DOHH2 (cell line): ENCODE measurements at regions not wholly inside any gene's neighbourhood (a gene's known extent, or its start where the extent isn't known, plus 50 kb on each side); places are given as distances from the start of the nearest gene placed in this dataset.

ENCODE experiments used
- EZH2phosphoT487 ChIP-seq: fragments of 200-600 bp; sonication (generic); IDR thresholded peaks from 2 replicates; pipeline ENCODE4 v1.6.1; 2017; ENCODE audit warnings: borderline replicate concordance, mild to moderate bottlenecking, antibody characterized with exemption, low read length, moderate library complexity, mixed read lengths
- TF ChIP-seq, protein P1 (sequence below): fragments of 200-600 bp; sonication (generic); IDR thresholded peaks from one replicate; pipeline ENCODE4 v1.5.1; 2014; ENCODE audit warnings: antibody characterized with exemption, mild to moderate bottlenecking, low read depth, low read length; ENCODE audit not compliant: poor library complexity, severe bottlenecking

GRCh38 chr3:78258798-78259197, 1218.9 kb downstream of the ROBO2 start:
- TF ChIP-seq, protein P1, sequence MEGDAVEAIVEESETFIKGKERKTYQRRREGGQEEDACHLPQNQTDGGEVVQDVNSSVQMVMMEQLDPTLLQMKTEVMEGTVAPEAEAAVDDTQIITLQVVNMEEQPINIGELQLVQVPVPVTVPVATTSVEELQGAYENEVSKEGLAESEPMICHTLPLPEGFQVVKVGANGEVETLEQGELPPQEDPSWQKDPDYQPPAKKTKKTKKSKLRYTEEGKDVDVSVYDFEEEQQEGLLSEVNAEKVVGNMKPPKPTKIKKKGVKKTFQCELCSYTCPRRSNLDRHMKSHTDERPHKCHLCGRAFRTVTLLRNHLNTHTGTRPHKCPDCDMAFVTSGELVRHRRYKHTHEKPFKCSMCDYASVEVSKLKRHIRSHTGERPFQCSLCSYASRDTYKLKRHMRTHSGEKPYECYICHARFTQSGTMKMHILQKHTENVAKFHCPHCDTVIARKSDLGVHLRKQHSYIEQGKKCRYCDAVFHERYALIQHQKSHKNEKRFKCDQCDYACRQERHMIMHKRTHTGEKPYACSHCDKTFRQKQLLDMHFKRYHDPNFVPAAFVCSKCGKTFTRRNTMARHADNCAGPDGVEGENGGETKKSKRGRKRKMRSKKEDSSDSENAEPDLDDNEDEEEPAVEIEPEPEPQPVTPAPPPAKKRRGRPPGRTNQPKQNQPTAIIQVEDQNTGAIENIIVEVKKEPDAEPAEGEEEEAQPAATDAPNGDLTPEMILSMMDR: no peak
- TF ChIP-seq EZH2phosphoT487: no peak
